HCT116 (cell line): ENCODE measurements at regions not wholly inside any gene's neighbourhood (a gene's known extent, or its start where the extent isn't known, plus 50 kb on each side); places are given as distances from the start of the nearest gene placed in this dataset.

Experiments used
- ATAC-seq: fragments of 200-7000 bp; cut with Tn5 transposase; 2 replicates; pipeline ENCODE4 v1.9.1; 2020; ENCODE audit warnings: mild to moderate bottlenecking, moderate library complexity
- BruUV-seq: library from RNA; stranded (reverse); fragments of 400-500 nt; replicated peaks from 2 replicates; lab custom pipeline; 2021; lab: Mats Ljungman, UMichigan
- CTCF ChIA-PET: fragments of 300-600 bp; sonication (Branson Sonifier 250); formaldehyde crosslinking; loops from one replicate; lab custom pipeline; 2021; ENCODE audit warnings: antibody characterized with exemption; lab: Charles Lee
- POLR2A ChIA-PET: fragments of 300-600, 350-600 bp; sonication (Branson Sonifier 250); formaldehyde crosslinking; loops from one replicate; lab custom pipeline; 2021; ENCODE audit warnings: antibody characterized with exemption; lab: Charles Lee
- RAD21 ChIA-PET, 2 experiments: fragments of 300-600 bp; sonication (Branson Sonifier 250); formaldehyde crosslinking; loops; one replicate each; lab custom pipeline; 2023; ENCODE audit warnings: low total read pairs in 2 of 2; ENCODE audit not compliant: uncharacterized antibody in 2 of 2, unreplicated experiment in 2 of 2, low non-redundant PET in 1 of 2; lab: Charles Lee
- DNase-seq: peaks from one replicate; pipeline ENCODE4 v3.0.0-alpha.2; 2010; ENCODE audit warnings: low read depth, low spot score
- H2AFZ ChIP-seq: fragments of 200-600 bp; shearing (Covaris generic), sonication (generic); 2 replicates; pipeline ENCODE4 v1.6.1; 2017; ENCODE audit warnings: low read depth, mixed run types, mixed read lengths, antibody characterized with exemption, low read length; ENCODE audit not compliant: poor library complexity, severe bottlenecking
- H3K27ac ChIP-seq: 2 replicates; pipeline ENCODE4 v1.5.1; 2012; ENCODE audit warnings: low read depth, low read length
- H3K27me3 ChIP-seq: fragments of 200-600 bp; sonication (generic); 2 replicates; pipeline ENCODE4 v1.6.1; 2016; ENCODE audit warnings: mixed run types, low read length, mixed read lengths; ENCODE audit not compliant: insufficient read depth
- H3K36me3 ChIP-seq, 2 experiments: fragments of 200-500 bp in 1 of 2; fragments of 200-600 bp in 1 of 2; sonication (Bioruptor generic) in 1 of 2; sonication (generic) in 1 of 2; 2 replicates each; pipeline versions ENCODE4 v1.5.1 to v1.6.1; 2014 to 2016; ENCODE audit warnings: low read length in 2 of 2, inconsistent platforms in 1 of 2, mixed read lengths in 1 of 2, mixed run types in 1 of 2; ENCODE audit not compliant: insufficient read depth in 2 of 2, control insufficient read depth in 1 of 2
- H3K4me1 ChIP-seq, 2 experiments: fragments of 200-600 bp in 1 of 2; sonication (generic) in 1 of 2; 2 replicates each; pipeline versions ENCODE4 v1.5.1 to v1.6.1; 2012 to 2017; ENCODE audit warnings: low read length in 2 of 2, inconsistent platforms in 1 of 2, mild to moderate bottlenecking in 1 of 2, mixed read lengths in 1 of 2, mixed run types in 1 of 2, moderate library complexity in 1 of 2; ENCODE audit not compliant: insufficient read depth in 2 of 2, control insufficient read depth in 1 of 2
- H3K4me2 ChIP-seq: fragments of 200-600 bp; sonication (generic); 2 replicates; pipeline ENCODE4 v1.6.1; 2017; ENCODE audit warnings: mixed run types, low read length, mixed read lengths
- H3K4me3 ChIP-seq, 2 experiments: fragments of 200-600 bp in 1 of 2; sonication (generic) in 1 of 2; replicated peaks in 1 of 2; 2 replicates each; pipeline ENCODE4 v1.5.1; 2011 to 2016; ENCODE audit warnings: low read length in 2 of 2, control low read depth in 1 of 2, low read depth in 1 of 2, mild to moderate bottlenecking in 1 of 2, mixed read lengths in 1 of 2, mixed run types in 1 of 2
- H3K79me2 ChIP-seq: fragments of 200-600 bp; sonication (generic); 2 replicates; pipeline ENCODE4 v1.6.1; 2017; ENCODE audit warnings: mild to moderate bottlenecking, mixed run types, low read length, moderate library complexity, mixed read lengths; ENCODE audit not compliant: insufficient read depth
- H3K9ac ChIP-seq: fragments of 200-600 bp; sonication (generic); 2 replicates; pipeline ENCODE4 v1.6.1; 2016; ENCODE audit warnings: low read length, mixed read lengths
- H3K9me2 ChIP-seq: fragments of 200-600 bp; sonication (generic), shearing (Covaris generic); 2 replicates; pipeline ENCODE4 v1.6.1; 2017; ENCODE audit warnings: mixed run types, mild to moderate bottlenecking, moderate library complexity; ENCODE audit not compliant: insufficient read depth
- H3K9me3 ChIP-seq, 2 experiments: fragments of 200-500 bp in 1 of 2; fragments of 200-600 bp in 1 of 2; sonication (Bioruptor generic) in 1 of 2; sonication (generic) in 1 of 2; 2 replicates each; pipeline ENCODE4 v1.6.1; 2014 to 2017; ENCODE audit warnings: low read length in 2 of 2, mixed read lengths in 2 of 2, inconsistent platforms in 1 of 2, low read depth in 1 of 2, mild to moderate bottlenecking in 1 of 2, mixed run types in 1 of 2, moderate library complexity in 1 of 2; ENCODE audit not compliant: control insufficient read depth in 1 of 2, insufficient read depth in 1 of 2
- H4K20me1 ChIP-seq: fragments of 200-600 bp; sonication (generic), shearing (Covaris generic); 2 replicates; pipeline ENCODE4 v1.6.1; 2017; ENCODE audit warnings: mixed run types, mild to moderate bottlenecking, moderate library complexity; ENCODE audit not compliant: insufficient read depth
- CBX3 ChIP-seq: IDR thresholded peaks from 2 replicates; pipeline ENCODE4 v1.6.1; 2012; ENCODE audit warnings: low read depth
- CEBPB ChIP-seq: IDR thresholded peaks from 2 replicates; pipeline ENCODE4 v1.6.1; 2012; ENCODE audit warnings: low read depth
- CTCF ChIP-seq, 3 experiments: fragments of 200-600 bp in 1 of 3; sonication (generic) in 1 of 3; IDR thresholded peaks in 2 of 3; conservative IDR thresholded peaks in 1 of 3; 2 replicates each; pipeline ENCODE4 v1.5.1; 2012 to 2017; ENCODE audit warnings: low read depth in 2 of 3, low read length in 2 of 3, antibody characterized with exemption in 1 of 3, borderline replicate concordance in 1 of 3, control low read depth in 1 of 3, mild to moderate bottlenecking in 1 of 3, mixed read lengths in 1 of 3, mixed run types in 1 of 3, moderate library complexity in 1 of 3; ENCODE audit not compliant: insufficient read depth in 1 of 3
- EZH2 ChIP-seq: fragments of 200-600 bp; sonication (generic); IDR thresholded peaks from 2 replicates; pipeline ENCODE4 v1.6.1; 2017; ENCODE audit warnings: antibody characterized with exemption, mixed run types
- EZH2phosphoT487 ChIP-seq: fragments of 200-600 bp; IDR thresholded peaks from 2 replicates; pipeline ENCODE4 v1.6.1; 2018; ENCODE audit warnings: antibody characterized with exemption, borderline replicate concordance
- JUND ChIP-seq: IDR thresholded peaks from 2 replicates; pipeline ENCODE4 v1.6.1; 2012
- MAX ChIP-seq: IDR thresholded peaks from 2 replicates; pipeline ENCODE4 v1.6.1; 2012
- TCF7L2 ChIP-seq: IDR thresholded peaks from 2 replicates; pipeline ENCODE4 v1.7.0; 2011; ENCODE audit warnings: borderline replicate concordance, inconsistent platforms; ENCODE audit not compliant: insufficient read depth, insufficient read length; ENCODE audit errors: extremely low read depth
- YY1 ChIP-seq: IDR thresholded peaks from 2 replicates; pipeline ENCODE4 v1.6.1; 2011; ENCODE audit warnings: low read length, low read depth, moderate library complexity, mild to moderate bottlenecking; ENCODE audit not compliant: insufficient replicate concordance; ENCODE audit errors: extremely low read depth
- ZBTB33 ChIP-seq: IDR thresholded peaks from 2 replicates; pipeline ENCODE4 v1.6.1; 2011; ENCODE audit warnings: mild to moderate bottlenecking, low read length, moderate library complexity; ENCODE audit not compliant: insufficient replicate concordance; ENCODE audit errors: extremely low read depth
- intact Hi-C: fragments of 100-400 bp; cut with micrococcal nuclease; formaldehyde crosslinking; loops from 2 replicates; pipeline ENCODE4 v1.10.0; 2022

GRCh38 chr14:84237881-84238280, 1292.1 kb upstream of the FLRT2 start:
- BruUV-seq = no TSS peak
- ATAC-seq = no peak

GRCh38 chr14:84247693-84248092, 1282.3 kb upstream of the FLRT2 start:
- H3K9me3 ChIP-seq = peaks cover 1 to 28% of the 10 kb centered on the region in 2 experiments; a peak in 2 of 4 replicates
- H3K36me3 ChIP-seq = no peaks in the 10 kb centered on the region
- no peak overlapping the region for H3K4me3 ChIP-seq
- CTCF ChIA-PET = no interaction called here
- POLR2A ChIA-PET = no interaction called here
- RAD21 ChIA-PET = no interaction called here
- H3K27ac ChIP-seq = no peak overlapping the region
- no peak overlapping the region for H3K9ac ChIP-seq
- ATAC-seq (no peak), DNase-seq (no peak)
- BruUV-seq = no TSS peak
- H3K4me1 ChIP-seq = no peaks in the 10 kb centered on the region
- no peaks in the 10 kb centered on the region for H4K20me1 ChIP-seq
- H3K9me2 ChIP-seq = no peaks in the 10 kb centered on the region
- no peak overlapping the region for H2AFZ ChIP-seq
- no peak overlapping the region for H3K4me2 ChIP-seq
- H3K27me3 ChIP-seq = no peaks in the 10 kb centered on the region
- no peaks in the 10 kb centered on the region for H3K79me2 ChIP-seq
- intact Hi-C loops = no loop called here
- no peak for TF ChIP-seq CBX3
- no peak for TF ChIP-seq CTCF (IDR thresholded peaks at IDR 0.05 in 2 of 3, conservative IDR thresholded peaks at IDR 0.05 in 1 of 3; ENCODE audit: borderline replicate concordance in 1 of 3, insufficient read depth in 1 of 3, low read depth in 2 of 3, low read length in 2 of 3)
- no peak for TF ChIP-seq YY1
- TF ChIP-seq EZH2phosphoT487 = no peak
- no peak for TF ChIP-seq TCF7L2
- TF ChIP-seq ZBTB33 = no peak
- TF ChIP-seq CEBPB = no peak
- TF ChIP-seq JUND = no peak

More at GRCh38 chr14:84237881-84238280, 1292.1 kb upstream of the FLRT2 start:
- H3K9ac ChIP-seq = no peak overlapping the region
- intact Hi-C loops = no loop called here
- H3K4me2 ChIP-seq = no peak overlapping the region
- no peak overlapping the region for H3K4me3 ChIP-seq
- H3K27me3 ChIP-seq = no peaks in the 10 kb centered on the region
- H3K4me1 ChIP-seq = no peaks in the 10 kb centered on the region
- TF ChIP-seq JUND = no peak
- no peak for TF ChIP-seq EZH2
- no peak for TF ChIP-seq YY1
- TF ChIP-seq MAX = no peak
- DNase-seq = no peak
- POLR2A ChIA-PET = no interaction called here
- RAD21 ChIA-PET = no interaction called here
- H3K27ac ChIP-seq = no peak overlapping the region
- no peaks in the 10 kb centered on the region for H4K20me1 ChIP-seq
- no peak overlapping the region for H2AFZ ChIP-seq
- peaks cover 6 to 37% of the 10 kb centered on the region in 2 experiments; a peak in 3 of 4 replicates for H3K9me3 ChIP-seq
- no peaks in the 10 kb centered on the region for H3K36me3 ChIP-seq
- CTCF ChIA-PET = no interaction called here
- H3K9me2 ChIP-seq = no peaks in the 10 kb centered on the region
- no peaks in the 10 kb centered on the region for H3K79me2 ChIP-seq
